ENCODE measurements at regions not wholly inside any gene's neighbourhood (a gene's known extent, or its start where the extent isn't known, plus 50 kb on each side); places are given as distances from the start of the nearest gene placed in this dataset.

DNA sequence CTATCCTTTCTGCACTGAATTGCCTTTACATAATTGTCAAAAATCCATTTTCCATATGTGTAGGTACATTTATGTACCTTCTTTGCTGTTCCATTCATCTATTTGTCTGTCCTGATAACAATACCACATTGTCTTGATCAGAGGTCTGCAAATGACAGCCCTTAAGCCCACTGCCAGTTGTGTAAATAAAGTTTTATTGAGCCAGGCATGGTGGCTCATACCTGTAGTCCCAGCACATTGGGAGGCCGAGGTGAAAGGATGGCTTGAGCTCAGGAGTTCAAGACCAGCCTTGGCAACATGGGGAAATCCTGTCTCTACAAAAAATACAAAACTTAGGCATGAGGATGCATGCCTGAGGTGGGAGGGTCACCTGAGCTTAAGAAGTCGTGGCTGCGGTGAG, 121.0 kb downstream of the TFCP2L1 start:
- H3K4me3 Mint-ChIP-seq (ENCODE audit: low read depth), result no peak overlapping the region
- H3K27ac Mint-ChIP-seq, result no peak overlapping the region
- peaks cover 2% of the 10 kb centered on the region for H3K9me3 Mint-ChIP-seq (ENCODE audit: low read depth)
- H3K27me3 Mint-ChIP-seq, result no peaks in the 10 kb centered on the region
- DNase-seq (ENCODE audit: low spot score, unreplicated experiment), result no peak
- H3K4me1 Mint-ChIP-seq (ENCODE audit: low read depth), result no peaks in the 10 kb centered on the region
- TF ChIP-seq, protein P1, sequence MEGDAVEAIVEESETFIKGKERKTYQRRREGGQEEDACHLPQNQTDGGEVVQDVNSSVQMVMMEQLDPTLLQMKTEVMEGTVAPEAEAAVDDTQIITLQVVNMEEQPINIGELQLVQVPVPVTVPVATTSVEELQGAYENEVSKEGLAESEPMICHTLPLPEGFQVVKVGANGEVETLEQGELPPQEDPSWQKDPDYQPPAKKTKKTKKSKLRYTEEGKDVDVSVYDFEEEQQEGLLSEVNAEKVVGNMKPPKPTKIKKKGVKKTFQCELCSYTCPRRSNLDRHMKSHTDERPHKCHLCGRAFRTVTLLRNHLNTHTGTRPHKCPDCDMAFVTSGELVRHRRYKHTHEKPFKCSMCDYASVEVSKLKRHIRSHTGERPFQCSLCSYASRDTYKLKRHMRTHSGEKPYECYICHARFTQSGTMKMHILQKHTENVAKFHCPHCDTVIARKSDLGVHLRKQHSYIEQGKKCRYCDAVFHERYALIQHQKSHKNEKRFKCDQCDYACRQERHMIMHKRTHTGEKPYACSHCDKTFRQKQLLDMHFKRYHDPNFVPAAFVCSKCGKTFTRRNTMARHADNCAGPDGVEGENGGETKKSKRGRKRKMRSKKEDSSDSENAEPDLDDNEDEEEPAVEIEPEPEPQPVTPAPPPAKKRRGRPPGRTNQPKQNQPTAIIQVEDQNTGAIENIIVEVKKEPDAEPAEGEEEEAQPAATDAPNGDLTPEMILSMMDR (IDR thresholded peaks at IDR 0.05; ENCODE audit: unreplicated experiment), result no peak
- no peaks in the 10 kb centered on the region for H3K36me3 Mint-ChIP-seq (ENCODE audit: insufficient read depth)

DNA sequence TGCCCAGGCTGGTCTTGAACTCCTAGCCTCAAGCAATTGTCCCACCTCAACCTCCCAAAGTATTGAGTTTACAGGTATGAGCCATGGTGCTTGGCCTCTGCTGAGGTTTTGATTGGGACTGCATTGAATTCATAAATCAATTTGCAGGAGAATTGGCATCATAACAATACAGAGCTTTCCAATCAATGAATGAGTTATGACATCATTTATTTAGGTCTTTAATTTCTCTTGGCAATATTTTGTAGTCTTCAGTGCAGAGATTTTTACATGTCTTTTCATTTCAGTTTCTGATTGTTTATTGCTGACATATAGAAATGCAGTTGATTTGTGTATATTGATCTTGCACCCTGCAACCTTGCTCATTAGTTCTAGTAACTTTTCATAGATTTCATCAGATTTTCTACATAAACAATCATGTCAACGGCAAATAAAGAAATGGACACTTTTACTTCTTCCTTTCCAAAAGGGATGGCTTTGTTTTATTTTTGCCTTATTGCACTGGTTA, 119.9 kb downstream of the TFCP2L1 start:
- no peak overlapping the region for H3K27ac Mint-ChIP-seq
- no peak overlapping the region for H3K4me3 Mint-ChIP-seq (ENCODE audit: low read depth)
- no peaks in the 10 kb centered on the region for H3K36me3 Mint-ChIP-seq (ENCODE audit: insufficient read depth)
- no peak for DNase-seq (ENCODE audit: low spot score, unreplicated experiment)
- H3K4me1 Mint-ChIP-seq (ENCODE audit: low read depth), result no peaks in the 10 kb centered on the region
- TF ChIP-seq, protein P1 (IDR thresholded peaks at IDR 0.05; ENCODE audit: unreplicated experiment), result no peak
- no peaks in the 10 kb centered on the region for H3K27me3 Mint-ChIP-seq
- peaks cover 2% of the 10 kb centered on the region for H3K9me3 Mint-ChIP-seq (ENCODE audit: low read depth)
